OCI-LY3 (cell line): ENCODE measurements at regions not wholly inside any gene's neighbourhood (a gene's known extent, or its start where the extent isn't known, plus 50 kb on each side); places are given as distances from the start of the nearest gene placed in this dataset.

ENCODE experiments used
- H2AFZ ChIP-seq: fragments of 200-600, 300-600 bp; shearing (Covaris generic); 2 replicates; pipeline ENCODE4 v1.6.0; 2014; ENCODE audit warnings: antibody characterized with exemption, low read depth, low read length
- H3K27ac ChIP-seq: fragments of 200-600, 300-600 bp; sonication (generic); 2 replicates; pipeline ENCODE4 v1.5.1; 2014; ENCODE audit warnings: mild to moderate bottlenecking, low read length, moderate library complexity, mixed read lengths
- H3K27me3 ChIP-seq: fragments of 200-600, 300-600 bp; sonication (generic); 2 replicates; pipeline ENCODE4 v1.6.1; 2014; ENCODE audit warnings: low read depth, low read length, mixed read lengths
- H3K36me3 ChIP-seq: fragments of 200-600, 300-600 bp; sonication (generic); replicated peaks from 2 replicates; pipeline ENCODE3; 2014; ENCODE audit warnings: low read depth, low read length, mixed read lengths
- H3K4me1 ChIP-seq: fragments of 300-600, 200-600 bp; sonication (generic); 2 replicates; pipeline ENCODE4 v1.6.1; 2014; ENCODE audit warnings: low read length, mixed read lengths
- H3K4me2 ChIP-seq: fragments of 200-600, 300-600 bp; sonication (generic); 2 replicates; pipeline ENCODE4 v1.6.1; 2014; ENCODE audit warnings: low read length, mixed read lengths
- H3K4me3 ChIP-seq: fragments of 300-600, 200-600 bp; sonication (generic); 2 replicates; pipeline ENCODE4 v1.5.1; 2014; ENCODE audit warnings: antibody characterized with exemption, mild to moderate bottlenecking, low read length, moderate library complexity
- H3K79me2 ChIP-seq: fragments of 300-600, 200-600 bp; shearing (Covaris generic); 2 replicates; pipeline ENCODE4 v1.6.1; 2014; ENCODE audit warnings: mild to moderate bottlenecking, low read length, mixed read lengths
- H3K9ac ChIP-seq: fragments of 300-600, 200-600 bp; shearing (Covaris generic); 2 replicates; pipeline ENCODE4 v1.6.0; 2014; ENCODE audit warnings: mild to moderate bottlenecking, low read length, moderate library complexity
- H3K9me3 ChIP-seq: fragments of 200-600, 300-600 bp; shearing (Covaris generic); 2 replicates; pipeline ENCODE4 v1.6.1; 2014; ENCODE audit warnings: low read length, mixed read lengths; ENCODE audit not compliant: insufficient read depth
- H4K20me1 ChIP-seq: fragments of 200-600, 300-600 bp; sonication (generic); 2 replicates; pipeline ENCODE4 v1.6.1; 2016; ENCODE audit warnings: low read length, mixed read lengths; ENCODE audit not compliant: insufficient read depth
- EZH2phosphoT487 ChIP-seq: fragments of 200-600 bp; shearing (Covaris generic); IDR thresholded peaks from 2 replicates; pipeline ENCODE4 v1.6.1; 2018; ENCODE audit warnings: antibody characterized with exemption, mixed run types, low read depth
- TF ChIP-seq, protein P1 (sequence below): fragments of 200-600, 300-600 bp; sonication (generic); IDR thresholded peaks from 2 replicates; pipeline ENCODE4 v1.5.1; 2014; ENCODE audit warnings: antibody characterized with exemption, low read length, low read depth

DNA sequence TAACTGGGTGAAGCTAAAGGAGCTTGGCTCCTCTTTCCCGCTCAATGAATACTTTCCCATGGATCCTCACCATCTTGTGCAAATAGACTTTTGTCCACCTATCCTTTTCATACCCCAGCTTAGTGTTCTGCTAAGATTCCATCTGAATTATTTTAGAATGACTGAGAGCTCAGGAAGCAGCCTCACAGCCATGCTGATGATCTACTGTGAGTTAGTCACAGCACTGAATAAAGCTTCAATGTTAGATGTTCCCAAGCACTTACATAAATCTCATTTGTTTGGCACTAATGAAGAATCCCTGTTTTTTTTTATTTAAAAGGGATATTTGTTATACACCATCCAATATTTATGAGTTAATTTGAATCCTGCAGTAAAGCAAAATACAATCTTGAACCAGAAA is 317.6 kb upstream of the TRPC7 start:
- H3K36me3 ChIP-seq: no peaks in the 10 kb centered on the region
- no peaks in the 10 kb centered on the region for H3K79me2 ChIP-seq
- no peaks in the 10 kb centered on the region for H4K20me1 ChIP-seq
- H3K9me3 ChIP-seq: no peaks in the 10 kb centered on the region
- no peak overlapping the region for H3K4me2 ChIP-seq
- no peak overlapping the region for H3K9ac ChIP-seq
- H3K27me3 ChIP-seq: no peaks in the 10 kb centered on the region
- H3K4me1 ChIP-seq: no peaks in the 10 kb centered on the region
- H3K4me3 ChIP-seq: no peak overlapping the region
- no peak overlapping the region for H3K27ac ChIP-seq
- no peak overlapping the region for H2AFZ ChIP-seq
- no peak for TF ChIP-seq EZH2phosphoT487
- TF ChIP-seq, protein P1, sequence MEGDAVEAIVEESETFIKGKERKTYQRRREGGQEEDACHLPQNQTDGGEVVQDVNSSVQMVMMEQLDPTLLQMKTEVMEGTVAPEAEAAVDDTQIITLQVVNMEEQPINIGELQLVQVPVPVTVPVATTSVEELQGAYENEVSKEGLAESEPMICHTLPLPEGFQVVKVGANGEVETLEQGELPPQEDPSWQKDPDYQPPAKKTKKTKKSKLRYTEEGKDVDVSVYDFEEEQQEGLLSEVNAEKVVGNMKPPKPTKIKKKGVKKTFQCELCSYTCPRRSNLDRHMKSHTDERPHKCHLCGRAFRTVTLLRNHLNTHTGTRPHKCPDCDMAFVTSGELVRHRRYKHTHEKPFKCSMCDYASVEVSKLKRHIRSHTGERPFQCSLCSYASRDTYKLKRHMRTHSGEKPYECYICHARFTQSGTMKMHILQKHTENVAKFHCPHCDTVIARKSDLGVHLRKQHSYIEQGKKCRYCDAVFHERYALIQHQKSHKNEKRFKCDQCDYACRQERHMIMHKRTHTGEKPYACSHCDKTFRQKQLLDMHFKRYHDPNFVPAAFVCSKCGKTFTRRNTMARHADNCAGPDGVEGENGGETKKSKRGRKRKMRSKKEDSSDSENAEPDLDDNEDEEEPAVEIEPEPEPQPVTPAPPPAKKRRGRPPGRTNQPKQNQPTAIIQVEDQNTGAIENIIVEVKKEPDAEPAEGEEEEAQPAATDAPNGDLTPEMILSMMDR: no peak

DNA sequence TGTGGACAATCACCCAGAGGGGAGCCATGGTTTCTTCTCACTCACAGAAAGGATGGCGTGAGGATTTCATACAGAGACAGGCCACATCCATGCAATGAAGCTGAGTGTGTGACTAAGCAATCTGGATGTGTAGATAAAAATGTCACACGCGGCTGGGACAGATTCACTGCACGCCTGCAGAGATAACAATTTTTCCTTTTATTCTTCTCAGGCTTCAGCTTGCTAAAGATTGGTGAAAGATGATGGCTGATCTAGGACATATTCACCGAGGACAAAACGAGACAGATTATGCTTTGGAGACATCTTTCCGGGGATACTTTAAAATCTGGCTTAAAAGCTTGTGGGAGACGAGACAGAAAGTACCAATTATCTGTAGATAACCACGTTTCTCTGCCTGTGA is 313.9 kb upstream of the TRPC7 start:
- H3K9me3 ChIP-seq: no peaks in the 10 kb centered on the region
- no peaks in the 10 kb centered on the region for H3K27me3 ChIP-seq
- no peak overlapping the region for H3K4me2 ChIP-seq
- no peaks in the 10 kb centered on the region for H3K4me1 ChIP-seq
- H3K9ac ChIP-seq: no peak overlapping the region
- H3K4me3 ChIP-seq: no peak overlapping the region
- no peaks in the 10 kb centered on the region for H3K36me3 ChIP-seq
- TF ChIP-seq, protein P1: no peak
- TF ChIP-seq EZH2phosphoT487: no peak
- no peaks in the 10 kb centered on the region for H3K79me2 ChIP-seq
- no peak overlapping the region for H2AFZ ChIP-seq
- H4K20me1 ChIP-seq: no peaks in the 10 kb centered on the region
- no peak overlapping the region for H3K27ac ChIP-seq

DNA sequence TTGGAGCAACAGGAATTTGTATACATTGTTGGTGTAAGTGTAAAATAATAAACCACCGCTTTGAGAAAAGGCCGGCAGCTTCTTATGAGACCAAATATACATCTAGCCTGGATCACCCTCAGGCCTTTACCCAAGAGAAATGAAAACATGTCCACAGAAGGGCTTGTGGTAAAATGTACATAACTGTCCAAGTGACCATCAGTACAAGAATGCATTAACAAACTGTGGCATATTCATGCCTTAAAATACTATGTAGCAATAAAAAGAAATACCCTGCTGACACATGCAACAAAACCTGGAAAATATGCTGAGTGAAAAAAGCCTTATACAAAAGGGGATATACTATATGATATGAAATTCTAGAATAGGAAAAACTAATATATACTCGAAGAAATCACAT is 311.9 kb upstream of the TRPC7 start:
- H3K36me3 ChIP-seq: no peaks in the 10 kb centered on the region
- no peaks in the 10 kb centered on the region for H3K27me3 ChIP-seq
- H3K9ac ChIP-seq: no peak overlapping the region
- H3K27ac ChIP-seq: no peak overlapping the region
- H3K79me2 ChIP-seq: no peaks in the 10 kb centered on the region
- no peak overlapping the region for H2AFZ ChIP-seq
- no peak for TF ChIP-seq EZH2phosphoT487
- TF ChIP-seq, protein P1: no peak
- no peak overlapping the region for H3K4me2 ChIP-seq
- H3K4me1 ChIP-seq: no peaks in the 10 kb centered on the region
- no peak overlapping the region for H3K4me3 ChIP-seq
- no peaks in the 10 kb centered on the region for H3K9me3 ChIP-seq
- H4K20me1 ChIP-seq: no peaks in the 10 kb centered on the region

DNA sequence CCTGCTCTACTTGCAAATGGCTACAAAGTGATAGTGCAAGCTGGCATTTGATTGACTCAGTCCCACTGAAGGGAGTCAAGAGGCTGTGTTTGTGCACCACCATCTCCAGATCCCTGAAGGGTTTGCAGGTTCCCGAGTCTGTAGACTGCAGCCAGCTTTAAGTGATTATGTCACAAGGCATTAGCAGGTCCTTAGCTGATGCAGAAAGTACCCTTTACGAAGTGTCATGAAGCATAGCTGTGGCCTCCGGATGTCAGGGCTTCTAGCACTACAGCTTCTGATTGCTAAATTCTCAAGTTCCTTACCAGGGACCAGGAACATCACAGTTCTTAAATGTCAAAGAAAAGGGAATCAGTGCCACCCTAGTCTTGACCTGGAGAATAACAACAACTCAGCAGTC is 311.3 kb upstream of the TRPC7 start:
- H3K4me3 ChIP-seq: no peak overlapping the region
- no peaks in the 10 kb centered on the region for H4K20me1 ChIP-seq
- H2AFZ ChIP-seq: no peak overlapping the region
- no peaks in the 10 kb centered on the region for H3K79me2 ChIP-seq
- H3K9ac ChIP-seq: no peak overlapping the region
- H3K4me1 ChIP-seq: no peaks in the 10 kb centered on the region
- no peak for TF ChIP-seq EZH2phosphoT487
- TF ChIP-seq, protein P1: no peak
- H3K9me3 ChIP-seq: no peaks in the 10 kb centered on the region
- H3K4me2 ChIP-seq: no peak overlapping the region
- no peaks in the 10 kb centered on the region for H3K36me3 ChIP-seq
- no peaks in the 10 kb centered on the region for H3K27me3 ChIP-seq
- H3K27ac ChIP-seq: no peak overlapping the region
